Ovary (tissue), 7 donors: ENCODE measurements at regions not wholly inside any gene's neighbourhood (a gene's known extent, or its start where the extent isn't known, plus 50 kb on each side); places are given as distances from the start of the nearest gene placed in this dataset.

Source experiments
- DNase-seq, 5 donors: peaks; one replicate each; pipeline ENCODE4 v3.0.0-alpha.2; 2019 to 2020
- H3K27ac ChIP-seq, 2 donors: fragments of 200-600 bp; one replicate each; pipeline versions ENCODE4 v1.5.1 to v1.8.0; 2019 to 2022
- H3K27me3 ChIP-seq: fragments of 200-600 bp; one replicate; pipeline ENCODE4 v1.8.0; 2022
- H3K36me3 ChIP-seq: fragments of 200-600 bp; sonication (generic); one replicate; pipeline ENCODE4 v1.5.1; 2019
- H3K4me1 ChIP-seq: one replicate; pipeline ENCODE4 v1.8.1; 2013; ENCODE audit warnings: mild to moderate bottlenecking, moderate library complexity; ENCODE audit not compliant: insufficient read depth
- H3K4me3 ChIP-seq: fragments of 200-600 bp; sonication (generic); one replicate; pipeline ENCODE4 v1.5.1; 2017
- H3K9me3 ChIP-seq, 2 donors: fragments of 200-600 bp in 1 of 2; sonication (generic) in 1 of 2; one replicate each; pipeline versions ENCODE4 v1.5.1 to v1.8.1; 2013 to 2019; ENCODE audit warnings: mild to moderate bottlenecking in 1 of 2, moderate library complexity in 1 of 2
- EP300 ChIP-seq: sonication (generic); formaldehyde crosslinking; IDR thresholded peaks from one replicate; pipeline ENCODE4 v1.6.1; 2017; ENCODE audit warnings: antibody characterized with exemption
- POLR2A ChIP-seq: fragments of 450-650 bp; IDR thresholded peaks from one replicate; pipeline ENCODE4 v1.6.1; 2017; ENCODE audit warnings: antibody characterized with exemption, mild to moderate bottlenecking, moderate library complexity
- WGBS, 3 donors: extraction: QIAGEN DNeasy Blood & Tissue Kit in 1 of 3; methylation state at CpG; one replicate each; pipeline versions ENCODE4 v1.1.5 to v1.1.7; 2013 to 2017; 5-methylcytosine and 5-hydroxymethylcytosine counted together
- intact Hi-C, 4 donors: fragments of 100-400 bp; cut with DNase I; formaldehyde crosslinking; loops; one replicate each; pipeline versions ENCODE4 v1.11.0 to v1.15.1; 2022 to 2023
- TF ChIP-seq, protein P1 (sequence below), 3 donors: fragments of 450-650 bp in 2 of 3; fragments of 200-600 bp in 1 of 3; IDR thresholded peaks; one replicate each; pipeline versions ENCODE4 v1.5.1 to v1.8.0; 2016 to 2022; ENCODE audit warnings: antibody characterized with exemption in 3 of 3, mild to moderate bottlenecking in 1 of 3
- donor health status: DM: no; HTN: no; CAD: no; lungs with moderate emphysema.
- donor health status: DM: no; HTN: no; CAD: no.
- donor health status: Bipolar disorder and iron deficiency.
- donor health status: DM: no; HTN: no; CAD: no.
- donor health status: DM: yes; HTN: yes; CAD: no.

DNA sequence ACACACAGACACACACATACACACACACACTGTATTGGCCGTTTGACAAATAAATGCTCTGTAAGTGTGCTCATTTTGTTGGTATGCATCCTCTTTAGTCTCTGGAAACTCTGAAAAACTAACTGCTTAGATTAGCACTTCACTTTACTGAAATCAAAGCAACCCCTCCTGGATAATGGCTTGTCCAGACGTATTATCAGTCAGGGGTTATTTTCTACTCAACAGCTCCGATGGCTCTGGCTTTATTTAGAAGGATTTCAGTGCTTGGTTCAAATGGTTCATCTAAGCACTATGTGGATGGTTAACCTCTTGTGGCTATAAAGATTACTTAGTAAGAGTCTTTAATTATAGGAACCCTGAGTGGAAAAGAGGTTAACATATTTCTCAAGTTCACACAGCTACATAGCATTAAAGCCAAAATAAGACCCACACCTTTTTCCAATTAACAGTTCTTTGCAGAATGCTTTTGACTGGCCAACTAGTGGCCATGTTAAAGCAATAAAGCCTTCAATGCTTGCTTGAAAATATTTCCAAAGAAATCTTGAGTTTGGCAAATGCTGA is 516.1 kb upstream of the NAALADL2 start:
- no peaks in the 10 kb centered on the region for H3K27me3 ChIP-seq
- no peaks in the 10 kb centered on the region for H3K4me1 ChIP-seq
- TF ChIP-seq POLR2A (no peak), EP300 (no peak)
- TF ChIP-seq, protein P1, sequence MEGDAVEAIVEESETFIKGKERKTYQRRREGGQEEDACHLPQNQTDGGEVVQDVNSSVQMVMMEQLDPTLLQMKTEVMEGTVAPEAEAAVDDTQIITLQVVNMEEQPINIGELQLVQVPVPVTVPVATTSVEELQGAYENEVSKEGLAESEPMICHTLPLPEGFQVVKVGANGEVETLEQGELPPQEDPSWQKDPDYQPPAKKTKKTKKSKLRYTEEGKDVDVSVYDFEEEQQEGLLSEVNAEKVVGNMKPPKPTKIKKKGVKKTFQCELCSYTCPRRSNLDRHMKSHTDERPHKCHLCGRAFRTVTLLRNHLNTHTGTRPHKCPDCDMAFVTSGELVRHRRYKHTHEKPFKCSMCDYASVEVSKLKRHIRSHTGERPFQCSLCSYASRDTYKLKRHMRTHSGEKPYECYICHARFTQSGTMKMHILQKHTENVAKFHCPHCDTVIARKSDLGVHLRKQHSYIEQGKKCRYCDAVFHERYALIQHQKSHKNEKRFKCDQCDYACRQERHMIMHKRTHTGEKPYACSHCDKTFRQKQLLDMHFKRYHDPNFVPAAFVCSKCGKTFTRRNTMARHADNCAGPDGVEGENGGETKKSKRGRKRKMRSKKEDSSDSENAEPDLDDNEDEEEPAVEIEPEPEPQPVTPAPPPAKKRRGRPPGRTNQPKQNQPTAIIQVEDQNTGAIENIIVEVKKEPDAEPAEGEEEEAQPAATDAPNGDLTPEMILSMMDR (IDR thresholded peaks at IDR 0.05): no peak
- 36 to 46% (median 37%) methylated on average over 3 of the region's 3 CpGs for WGBS, 3 donors
- H3K36me3 ChIP-seq: no peaks in the 10 kb centered on the region
- no peak overlapping the region for H3K27ac ChIP-seq
- intact Hi-C loops: no loop called here
- H3K4me3 ChIP-seq: no peak overlapping the region
- no peak for DNase-seq
- H3K9me3 ChIP-seq: no peaks in the 10 kb centered on the region

GRCh38 chr3:174346141-174346540 is 513.0 kb upstream of the NAALADL2 start:
- 66 to 85% (median 71%) methylated on average over 2 of the region's 2 CpGs for WGBS, 3 donors
- DNase-seq: no peak
- H3K4me3 ChIP-seq: no peak overlapping the region
- H3K4me1 ChIP-seq: no peaks in the 10 kb centered on the region
- H3K36me3 ChIP-seq: no peaks in the 10 kb centered on the region
- H3K27me3 ChIP-seq: no peaks in the 10 kb centered on the region
- H3K9me3 ChIP-seq: no peaks in the 10 kb centered on the region
- no peak overlapping the region for H3K27ac ChIP-seq
- TF ChIP-seq POLR2A (no peak), EP300 (no peak)
- TF ChIP-seq, protein P1 (IDR thresholded peaks at IDR 0.05): no peak
- intact Hi-C loops: no loop called here

GRCh38 chr3:174346571-174346970 is 512.6 kb upstream of the NAALADL2 start:
- H3K4me1 ChIP-seq: no peaks in the 10 kb centered on the region
- H3K27ac ChIP-seq: no peak overlapping the region
- H3K4me3 ChIP-seq: no peak overlapping the region
- intact Hi-C loops: no loop called here
- 26 to 51% (median 34%) methylated on average over 1 of the region's 1 CpG for WGBS, 3 donors
- no peaks in the 10 kb centered on the region for H3K27me3 ChIP-seq
- no peaks in the 10 kb centered on the region for H3K9me3 ChIP-seq
- TF ChIP-seq, protein P1 (IDR thresholded peaks at IDR 0.05): no peak
- TF ChIP-seq POLR2A (no peak), EP300 (no peak)
- no peak for DNase-seq
- no peaks in the 10 kb centered on the region for H3K36me3 ChIP-seq

- no peak for TF ChIP-seq EP300
- Histone ChIP-seq H3K9me3 (no peaks in the 10 kb centered on the region), H3K36me3 (no peaks in the 10 kb centered on the region), H3K27me3 (no peaks in the 10 kb centered on the region), H3K4me3 (no peak overlapping the region), H3K4me1 (no peaks in the 10 kb centered on the region), H3K27ac (no peak overlapping the region)
- intact Hi-C loops: no loop called here
- 93 to 98% (median 95%) methylated on average over 2 of the region's 2 CpGs for WGBS, 3 donors
- no peak for DNase-seq
These were observed 511.5 kb upstream of the NAALADL2 start for GRCh38 chr3:174347474-174348138.

DNA sequence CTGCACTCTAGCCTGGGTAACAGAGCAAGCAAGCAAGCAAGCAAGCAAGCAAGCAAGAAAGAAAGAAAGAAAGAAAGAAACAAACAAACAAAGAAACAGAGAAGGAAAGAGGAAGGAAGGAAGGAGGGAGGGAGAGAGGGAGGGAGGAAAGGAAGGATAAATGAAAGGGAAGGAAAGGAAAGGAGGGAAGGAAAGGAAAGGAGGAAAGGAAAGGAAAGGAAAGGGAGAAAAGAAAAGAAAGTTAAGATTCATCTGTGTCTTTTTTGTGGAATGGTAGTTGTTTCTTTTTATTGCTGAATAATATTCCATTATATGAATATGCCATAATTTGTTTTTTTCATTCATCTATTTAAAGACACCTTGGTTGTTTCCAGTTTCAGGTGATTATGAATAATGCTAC is 506.9 kb upstream of the NAALADL2 start:
- Histone ChIP-seq H3K4me3 (no peak overlapping the region), H3K27ac (no peak overlapping the region), H3K27me3 (no peaks in the 10 kb centered on the region), H3K36me3 (no peaks in the 10 kb centered on the region), H3K9me3 (no peaks in the 10 kb centered on the region), H3K4me1 (no peaks in the 10 kb centered on the region)
- no peak for DNase-seq
- TF ChIP-seq, protein P1 (IDR thresholded peaks at IDR 0.05): no peak
- TF ChIP-seq POLR2A (no peak), EP300 (no peak)
- intact Hi-C loops: no loop called here
